HepG2 (cell line): ENCODE measurements at regions not wholly inside any gene's neighbourhood (a gene's known extent, or its start where the extent isn't known, plus 50 kb on each side); places are given as distances from the start of the nearest gene placed in this dataset.

Experiments used
- BCL6 ChIP-seq: IDR thresholded peaks from 2 replicates; pipeline ENCODE4 v1.6.1; 2016; ENCODE audit warnings: missing genetic modification reagents, missing compliant biosample characterization
- CCDC6 ChIP-seq: sonication (generic); formaldehyde crosslinking; IDR thresholded peaks from 2 replicates; pipeline ENCODE4 v1.8.1; 2022; ENCODE audit warnings: mild to moderate bottlenecking, missing genetic modification reagents, moderate library complexity
- CENPX ChIP-seq: sonication (generic); formaldehyde crosslinking; IDR thresholded peaks from 2 replicates; pipeline ENCODE4 v1.9.0; 2021; ENCODE audit warnings: mild to moderate bottlenecking, missing genetic modification reagents, moderate library complexity
- FOXC1 ChIP-seq: sonication (generic); formaldehyde crosslinking; IDR thresholded peaks from 2 replicates; pipeline ENCODE4 v1.8.0; 2022; ENCODE audit warnings: mild to moderate bottlenecking, missing genetic modification reagents, borderline replicate concordance
- HOXA3 ChIP-seq: sonication (generic); formaldehyde crosslinking; IDR thresholded peaks from 2 replicates; pipeline ENCODE4 v1.5.0; 2020; ENCODE audit warnings: missing genetic modification reagents
- PCBP2 ChIP-seq: fragments of 200-400 bp; formaldehyde crosslinking; optimal IDR thresholded peaks from 2 replicates; pipeline ENCODE3; 2018; ENCODE audit warnings: low read length, low read depth; ENCODE audit not compliant: poor library complexity, severe bottlenecking
- PLSCR1 ChIP-seq: sonication (generic); formaldehyde crosslinking; IDR thresholded peaks from 2 replicates; pipeline ENCODE4 v1.5.0; 2020; ENCODE audit warnings: missing genetic modification reagents, mild to moderate bottlenecking, borderline replicate concordance
- SMAD3 ChIP-seq: sonication (generic); formaldehyde crosslinking; IDR thresholded peaks from 2 replicates; pipeline ENCODE4 v1.4.0; 2020; ENCODE audit warnings: missing genetic modification reagents
- SP1 ChIP-seq, 2 experiments: fragments of 450-650 bp in 1 of 2; sonication (generic) in 1 of 2; formaldehyde crosslinking in 1 of 2; IDR thresholded peaks; 2 replicates each; pipeline versions ENCODE4 v1.4.0 to v1.6.1; 2016 to 2020; ENCODE audit warnings: missing genetic modification reagents in 1 of 2
- XBP1 ChIP-seq: sonication (generic); formaldehyde crosslinking; IDR thresholded peaks from 2 replicates; pipeline ENCODE4 v1.5.0; 2020; ENCODE audit warnings: missing genetic modification reagents
- ZBTB49 ChIP-seq: sonication (generic); formaldehyde crosslinking; IDR thresholded peaks from 2 replicates; pipeline ENCODE4 v1.4.0; 2020; ENCODE audit warnings: missing genetic modification reagents, borderline replicate concordance
- ZFP1 ChIP-seq: IDR thresholded peaks from 2 replicates; pipeline ENCODE4 v1.6.1; 2016
- ZNF343 ChIP-seq: sonication (generic); formaldehyde crosslinking; IDR thresholded peaks from 2 replicates; pipeline ENCODE4 v1.4.0; 2020; ENCODE audit warnings: mild to moderate bottlenecking, missing genetic modification reagents
- ZNF451 ChIP-seq: sonication (generic); formaldehyde crosslinking; IDR thresholded peaks from 2 replicates; pipeline ENCODE4 v1.5.0; 2020; ENCODE audit warnings: mild to moderate bottlenecking, missing genetic modification reagents
- ZNF570 ChIP-seq: sonication (generic); formaldehyde crosslinking; IDR thresholded peaks from 2 replicates; pipeline ENCODE4 v1.4.0; 2020; ENCODE audit warnings: mild to moderate bottlenecking, missing genetic modification reagents, borderline replicate concordance
- ZNF792 ChIP-seq: IDR thresholded peaks from 2 replicates; pipeline ENCODE4 v1.6.1; 2016
- TF ChIP-seq, protein P1 (sequence below): sonication (generic); formaldehyde crosslinking; IDR thresholded peaks from 2 replicates; pipeline ENCODE4 v1.4.0; 2020; ENCODE audit warnings: mild to moderate bottlenecking, missing genetic modification reagents, borderline replicate concordance
- TF ChIP-seq, protein P2 (sequence below): sonication (generic); formaldehyde crosslinking; IDR thresholded peaks from 2 replicates; pipeline ENCODE4 v1.8.1; 2023; ENCODE audit warnings: mild to moderate bottlenecking, inconsistent platforms, moderate library complexity, missing genetic modification reagents, borderline replicate concordance

DNA sequence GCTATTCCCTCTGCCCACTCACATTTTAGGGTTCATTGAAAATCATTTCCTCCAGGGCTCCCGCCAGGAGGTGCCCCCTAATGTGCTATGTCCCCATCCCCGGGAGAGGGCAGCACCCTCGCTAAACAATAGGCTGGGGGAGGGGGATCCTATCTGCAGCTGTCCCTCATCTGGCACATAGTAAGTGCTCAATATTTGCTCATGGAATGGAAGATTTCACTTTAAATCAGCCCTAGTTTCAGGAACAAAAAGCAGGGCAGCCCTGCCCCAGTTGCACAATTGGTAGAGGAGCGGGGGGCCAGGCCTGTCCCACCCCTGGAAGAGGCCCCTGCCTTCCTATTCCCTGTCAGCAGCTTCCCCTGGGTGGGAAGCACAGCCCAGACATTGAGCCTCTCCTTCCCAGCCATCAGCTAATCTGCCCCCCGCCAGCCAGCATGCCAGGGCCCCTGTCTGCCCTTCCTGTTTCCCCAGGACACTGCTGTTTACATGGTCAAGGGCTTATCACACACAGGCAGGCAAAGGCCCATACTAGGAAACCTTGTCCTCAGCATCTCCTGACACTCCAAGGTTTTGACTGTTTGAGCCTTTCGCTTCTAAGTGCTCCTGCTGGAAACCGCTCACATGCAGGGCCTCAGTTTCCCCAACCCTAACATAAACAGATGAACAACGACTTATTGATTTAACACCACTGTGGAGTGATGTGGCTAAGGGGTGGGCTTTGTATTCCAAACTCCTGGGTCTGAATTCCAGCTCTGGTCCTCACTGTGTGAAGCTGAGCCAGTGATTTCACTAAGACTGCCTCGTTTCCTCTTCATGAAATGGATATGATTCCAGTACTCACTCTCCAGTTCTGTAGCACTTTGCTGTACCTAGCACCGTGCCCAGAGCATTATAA, 130.7 kb upstream of the ZMIZ1 start (continued):
- TF ChIP-seq SP1 (IDR thresholded peaks at IDR 0.05) (no peak), SP1 (CRISPR knock-in tag; IDR thresholded peaks at IDR 0.05) (no peak), PCBP2 (no peak), ZNF343 (CRISPR knock-in tag) (no peak), ZNF451 (CRISPR knock-in tag) (0 out of 2 replicates have a peak, but pooled peaks have one; percentile 16), ZFP1 (CRISPR knock-in tag) (no peak), ZBTB49 (CRISPR knock-in tag) (no peak), BCL6 (CRISPR knock-in tag) (peak; percentile 35), FOXC1 (no peak), HOXA3 (CRISPR knock-in tag) (no peak), PLSCR1 (CRISPR knock-in tag) (no peak), CCDC6 (CRISPR knock-in tag) (no peak), XBP1 (CRISPR knock-in tag) (no peak), ZNF792 (CRISPR knock-in tag) (no peak), SMAD3 (CRISPR knock-in tag) (no peak), CENPX (CRISPR knock-in tag) (no peak), ZNF570 (CRISPR knock-in tag) (no peak)
- TF ChIP-seq, protein P1, sequence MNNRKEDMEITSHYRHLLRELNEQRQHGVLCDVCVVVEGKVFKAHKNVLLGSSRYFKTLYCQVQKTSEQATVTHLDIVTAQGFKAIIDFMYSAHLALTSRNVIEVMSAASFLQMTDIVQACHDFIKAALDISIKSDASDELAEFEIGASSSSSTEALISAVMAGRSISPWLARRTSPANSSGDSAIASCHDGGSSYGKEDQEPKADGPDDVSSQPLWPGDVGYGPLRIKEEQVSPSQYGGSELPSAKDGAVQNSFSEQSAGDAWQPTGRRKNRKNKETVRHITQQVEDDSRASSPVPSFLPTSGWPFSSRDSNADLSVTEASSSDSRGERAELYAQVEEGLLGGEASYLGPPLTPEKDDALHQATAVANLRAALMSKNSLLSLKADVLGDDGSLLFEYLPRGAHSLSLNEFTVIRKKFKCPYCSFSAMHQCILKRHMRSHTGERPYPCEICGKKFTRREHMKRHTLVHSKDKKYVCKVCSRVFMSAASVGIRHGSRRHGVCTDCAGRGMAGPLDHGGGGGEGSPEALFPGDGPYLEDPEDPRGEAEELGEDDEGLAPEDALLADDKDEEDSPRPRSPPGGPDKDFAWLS (CRISPR knock-in tag) = no peak
- TF ChIP-seq, protein P2, sequence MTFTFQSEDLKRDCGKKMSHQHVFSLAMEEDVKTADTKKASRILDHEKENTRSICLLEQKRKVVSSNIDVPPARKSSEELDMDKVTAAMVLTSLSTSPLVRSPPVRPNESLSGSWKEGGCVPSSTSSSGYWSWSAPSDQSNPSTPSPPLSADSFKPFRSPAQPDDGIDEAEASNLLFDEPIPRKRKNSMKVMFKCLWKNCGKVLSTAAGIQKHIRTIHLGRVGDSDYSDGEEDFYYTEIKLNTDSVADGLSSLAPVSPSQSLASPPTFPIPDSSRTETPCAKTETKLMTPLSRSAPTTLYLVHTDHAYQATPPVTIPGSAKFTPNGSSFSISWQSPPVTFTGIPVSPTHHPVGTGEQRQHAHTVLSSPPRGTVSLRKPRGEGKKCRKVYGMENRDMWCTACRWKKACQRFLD = no peak
